GM21723 (cell line): ENCODE measurements at regions not wholly inside any gene's neighbourhood (a gene's known extent, or its start where the extent isn't known, plus 50 kb on each side); places are given as distances from the start of the nearest gene placed in this dataset.

Experiments used
- ATAC-seq: cut with Tn5 transposase; IDR thresholded peaks from one replicate; pipeline ENCODE4 v1.9.1; 2021; ENCODE audit warnings: mild to moderate bottlenecking, moderate library complexity; ENCODE audit not compliant: unreplicated experiment

DNA sequence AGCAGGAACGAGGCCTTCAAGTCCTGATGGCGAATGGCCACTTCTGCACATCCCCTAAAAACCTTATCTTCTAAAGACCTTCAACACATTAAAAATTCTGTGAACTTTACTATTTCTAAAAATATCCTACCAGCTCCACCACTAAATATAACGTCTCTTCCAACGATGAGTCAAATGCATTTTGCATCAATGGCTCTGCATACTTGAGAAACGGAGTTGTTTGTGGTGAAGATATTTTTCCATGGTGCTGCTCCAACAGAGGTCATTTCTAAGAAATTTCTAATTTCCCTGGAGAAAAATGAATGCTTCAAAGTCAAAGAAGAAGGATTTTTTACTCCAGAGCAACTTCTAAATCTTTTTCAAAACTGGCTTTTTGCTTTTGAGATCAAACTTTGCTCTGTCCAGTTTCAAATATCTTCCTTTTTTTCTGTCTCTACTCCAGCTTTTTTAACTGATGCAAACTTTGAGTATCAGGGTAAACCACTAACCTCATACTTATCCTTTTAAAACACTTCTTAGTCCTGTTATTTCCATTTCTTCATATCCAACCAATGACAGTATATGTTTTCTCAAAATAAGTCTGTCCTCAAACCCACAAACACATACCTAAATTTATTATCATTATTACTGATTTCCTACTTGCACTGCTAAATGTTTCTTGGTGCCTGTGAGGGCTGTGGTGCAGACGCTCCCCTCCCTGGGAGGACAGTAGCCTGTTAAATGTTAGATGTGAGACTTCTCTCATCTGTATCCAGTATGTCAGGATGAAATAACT is 258.1 kb downstream of the KLF6 start:
- no peak for ATAC-seq

DNA sequence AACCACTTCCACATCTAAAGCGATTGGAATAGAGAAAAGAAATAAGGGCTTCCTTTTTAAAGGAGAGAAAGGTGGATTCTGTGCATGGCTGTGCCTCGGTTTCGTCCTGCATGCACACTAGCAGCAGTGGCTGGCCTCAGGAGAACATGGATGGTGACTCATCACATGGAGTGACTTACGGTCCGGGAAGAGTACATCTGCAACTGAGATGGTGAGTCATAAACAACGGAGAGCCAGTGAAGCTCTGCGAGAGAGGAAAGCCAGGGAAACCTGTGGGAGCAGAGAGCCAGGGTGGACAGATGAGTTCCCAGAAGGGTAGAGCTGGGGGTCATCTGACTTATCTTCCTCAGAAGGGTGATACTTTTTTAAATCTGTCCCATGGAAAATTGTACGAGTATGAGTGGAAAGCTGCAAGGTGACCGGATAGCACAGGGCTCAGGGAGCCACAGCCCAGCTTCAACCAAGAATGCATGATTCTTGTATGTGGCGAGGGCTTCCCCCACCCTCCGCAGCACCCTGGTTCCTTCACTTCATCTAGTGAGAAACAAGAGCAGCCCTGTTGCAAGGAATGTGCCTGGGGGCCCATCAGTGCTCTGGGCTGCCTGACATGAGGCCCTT is 259.1 kb downstream of the KLF6 start:
- no peak for ATAC-seq

- no peak for ATAC-seq
Observed at GRCh38 chr10:3524086-3524960, 260.7 kb downstream of the KLF6 start.

DNA sequence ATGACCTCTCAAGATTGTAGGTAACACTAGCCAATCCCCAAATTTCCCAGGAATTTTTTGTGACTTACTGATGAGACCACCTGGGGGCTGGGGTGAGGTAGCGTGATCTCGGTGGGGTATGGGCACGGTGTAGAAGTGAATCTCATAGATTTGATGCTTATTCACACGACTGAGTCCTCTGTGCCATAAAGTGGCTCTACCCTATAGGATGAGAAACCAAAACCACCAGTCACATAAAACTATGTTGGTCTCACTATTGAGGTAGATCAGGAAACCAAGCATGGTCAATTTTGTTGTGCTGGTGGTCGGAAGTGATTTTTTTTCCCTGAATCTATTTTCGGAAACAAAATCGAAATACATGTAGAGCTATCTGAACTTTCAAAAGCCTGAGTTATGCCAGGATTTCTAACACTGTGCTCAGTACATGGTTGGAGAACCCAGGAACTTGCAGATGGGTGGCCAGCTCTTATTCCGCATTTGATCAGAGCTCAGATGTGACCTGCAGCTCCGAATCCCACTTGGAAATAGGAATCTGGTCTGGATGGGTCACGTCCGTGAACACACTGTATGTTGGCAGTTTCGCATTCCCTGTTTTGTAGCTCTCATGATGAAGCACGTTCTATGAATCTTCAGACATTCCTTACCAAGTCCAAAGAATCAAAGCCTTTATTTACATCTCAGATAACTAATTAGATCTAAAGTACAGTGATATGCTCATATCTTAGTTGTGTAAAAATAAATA is 261.5 kb downstream of the KLF6 start:
- no peak for ATAC-seq

DNA sequence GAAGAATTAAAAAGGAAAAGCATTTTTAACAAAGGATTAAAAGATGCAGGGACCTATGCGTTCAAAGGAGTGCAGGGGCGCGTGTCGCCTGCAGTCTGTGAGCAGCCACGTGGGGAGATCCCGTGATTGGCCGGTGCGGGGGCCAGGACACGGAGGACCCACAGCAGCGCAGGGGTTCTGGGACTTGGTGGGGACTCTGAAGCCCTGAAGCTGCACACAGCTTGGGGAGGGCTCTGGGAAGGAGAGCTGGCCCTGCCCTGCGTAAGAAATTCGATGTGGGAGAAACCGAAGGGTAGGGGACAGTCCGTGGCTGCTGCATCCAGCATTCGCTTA is 268.1 kb downstream of the KLF6 start:
- no peak for ATAC-seq

DNA sequence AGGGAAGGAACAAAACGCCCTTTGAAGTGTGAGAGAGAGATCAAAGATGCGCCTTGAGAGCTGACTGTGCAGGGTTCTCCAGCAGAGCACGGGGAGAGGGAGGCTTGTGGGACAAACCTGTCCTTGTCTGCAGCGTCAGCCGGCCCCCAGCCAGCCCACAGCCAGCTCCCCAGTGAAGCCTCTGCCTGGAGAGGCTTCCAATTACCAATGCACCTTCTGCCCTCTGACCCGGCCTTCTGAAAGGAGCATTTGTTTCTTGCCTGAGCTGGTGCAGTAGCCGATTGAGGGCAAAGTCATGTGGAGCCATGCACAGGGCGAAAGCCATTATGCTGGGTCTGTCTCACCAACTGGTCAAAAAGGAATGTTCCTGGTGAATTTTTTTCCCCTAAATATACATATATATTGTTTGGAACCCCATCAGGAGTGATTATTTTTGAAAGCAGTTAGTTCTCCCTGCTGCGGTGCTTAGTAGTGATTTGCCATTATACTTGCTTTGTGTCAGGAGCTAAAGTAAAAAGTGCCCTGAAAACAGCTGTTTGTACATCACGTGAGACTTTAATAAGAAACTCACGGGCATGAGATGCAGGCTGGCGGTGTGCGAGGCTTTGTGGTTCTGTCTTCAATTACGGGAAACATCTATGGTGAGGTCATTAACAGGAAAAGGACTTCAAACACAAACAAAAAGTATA is 268.6 kb downstream of the KLF6 start:
- ATAC-seq: no peak

DNA sequence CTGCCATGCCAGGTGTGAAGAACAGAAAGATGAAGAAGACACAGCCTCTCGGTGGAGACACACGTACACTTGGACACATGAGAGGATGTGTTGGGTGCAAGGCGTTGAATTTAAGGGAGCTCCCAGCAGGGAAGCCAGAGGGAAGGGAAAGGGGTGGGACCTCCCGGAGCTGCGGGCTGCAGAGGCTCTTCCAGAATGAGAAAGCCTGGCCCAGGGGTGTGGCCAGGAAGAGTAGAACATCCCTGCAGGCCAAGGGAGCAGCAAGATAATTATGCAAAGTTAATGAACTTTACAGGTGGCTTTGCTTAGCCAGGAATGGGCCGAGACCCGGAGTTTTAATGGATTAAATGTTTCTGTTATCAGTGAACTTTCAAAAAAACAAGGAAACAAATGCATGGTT is 270.3 kb downstream of the KLF6 start:
- no peak for ATAC-seq

DNA sequence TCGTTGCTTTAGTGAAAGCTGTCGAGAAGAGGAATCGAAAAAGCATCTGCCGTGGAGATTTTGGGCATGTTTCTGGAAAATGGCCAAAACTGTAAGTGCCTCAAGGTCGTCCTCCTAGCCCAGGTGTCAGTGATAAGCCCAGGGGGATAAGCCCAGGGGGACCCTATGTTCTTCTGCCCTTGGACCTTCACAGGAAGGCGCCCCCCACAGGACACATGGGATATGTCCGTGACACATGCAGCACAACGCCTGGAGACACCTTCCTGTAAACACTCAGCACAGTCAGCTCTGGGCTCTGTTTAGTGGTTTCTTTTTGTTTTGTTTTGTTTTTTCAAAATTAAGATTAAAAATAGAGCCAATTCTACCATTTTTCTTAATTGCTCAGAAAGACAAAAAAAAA is 272.7 kb downstream of the KLF6 start:
- no peak for ATAC-seq

DNA sequence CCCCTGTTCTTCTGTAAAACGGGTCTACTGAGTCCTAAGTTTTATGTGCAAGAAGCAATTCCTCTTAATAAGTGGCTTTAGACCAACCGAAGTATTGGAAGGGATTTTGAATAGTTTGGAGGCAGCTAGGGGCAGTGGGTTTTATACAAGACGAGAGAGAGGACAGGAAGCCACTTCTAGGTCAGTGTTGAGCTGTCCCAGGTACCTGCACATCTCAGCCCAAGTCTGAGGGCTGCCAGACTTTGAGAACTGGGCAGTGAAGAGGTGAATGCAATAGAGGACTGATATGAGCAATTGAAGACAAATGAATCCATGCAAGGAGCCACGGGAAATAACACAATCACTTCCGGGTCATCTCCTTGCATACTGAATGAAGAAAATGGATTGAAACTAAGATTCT is 273.5 kb downstream of the KLF6 start:
- no peak for ATAC-seq

DNA sequence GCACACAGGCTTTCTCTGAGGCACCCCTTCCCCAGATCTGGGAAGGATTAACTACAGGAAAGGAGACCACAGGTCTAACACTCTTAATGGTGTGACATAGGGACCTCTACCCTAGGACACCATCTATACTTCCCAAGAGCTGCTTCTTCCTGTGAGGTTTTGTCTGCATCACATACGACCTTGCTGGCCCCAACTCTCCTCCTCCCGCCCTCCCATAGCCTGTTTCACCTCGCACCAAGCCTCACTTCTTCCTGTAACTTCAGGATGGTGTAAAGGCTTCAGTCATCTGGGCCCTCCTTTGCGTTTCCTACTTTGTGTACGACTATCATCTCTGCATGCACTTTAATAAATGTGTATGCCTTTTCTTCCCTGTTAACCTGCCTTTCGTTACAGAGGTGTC is 274.3 kb downstream of the KLF6 start:
- ATAC-seq: no peak

DNA sequence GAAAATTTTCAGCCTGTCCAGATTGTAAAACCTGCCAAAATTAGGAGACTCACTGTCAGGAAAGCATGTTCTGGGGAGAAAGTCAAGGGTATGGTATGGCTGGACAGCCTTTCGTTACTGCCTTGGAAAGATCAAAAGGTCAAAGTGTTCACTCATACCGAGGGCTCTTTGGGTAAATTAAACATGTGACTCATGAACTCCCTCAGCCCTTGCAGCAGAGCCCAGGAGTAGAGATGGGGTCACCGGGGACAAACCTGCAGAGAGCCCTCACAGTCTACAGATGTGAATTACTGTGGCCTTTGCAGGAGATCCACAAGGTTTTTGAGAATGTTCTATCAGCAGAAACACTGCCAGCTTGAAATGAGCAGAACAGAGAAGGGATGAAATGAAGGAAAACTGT is 275.7 kb downstream of the KLF6 start:
- ATAC-seq: no peak

- ATAC-seq: no peak
Observed at GRCh38 chr10:3503299-3503698, 281.7 kb downstream of the KLF6 start.

- ATAC-seq: no peak
Observed at GRCh38 chr10:3502673-3503072, 282.3 kb downstream of the KLF6 start.

DNA sequence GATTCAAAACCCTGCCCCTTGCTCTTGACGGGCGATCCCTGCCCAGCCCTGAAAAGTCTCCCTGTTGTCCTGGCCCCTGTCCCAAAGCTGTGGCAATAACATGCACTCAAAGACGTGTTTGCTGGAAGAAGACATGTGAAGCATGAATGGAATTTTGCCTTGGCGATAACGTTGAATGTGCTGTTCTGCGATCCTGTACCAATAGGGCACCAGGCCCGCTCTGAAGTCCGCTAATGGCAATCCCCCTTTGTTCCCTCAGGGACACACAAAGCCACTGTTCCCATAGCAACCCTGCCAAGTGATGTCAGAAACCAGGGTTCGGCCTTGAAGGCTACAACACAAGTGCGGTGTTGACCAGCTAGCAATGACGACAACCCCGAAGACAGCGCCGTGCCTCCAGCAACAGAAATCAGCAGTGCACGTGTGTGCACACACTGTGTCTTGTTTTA is 284.6 kb downstream of the KLF6 start:
- no peak for ATAC-seq

DNA sequence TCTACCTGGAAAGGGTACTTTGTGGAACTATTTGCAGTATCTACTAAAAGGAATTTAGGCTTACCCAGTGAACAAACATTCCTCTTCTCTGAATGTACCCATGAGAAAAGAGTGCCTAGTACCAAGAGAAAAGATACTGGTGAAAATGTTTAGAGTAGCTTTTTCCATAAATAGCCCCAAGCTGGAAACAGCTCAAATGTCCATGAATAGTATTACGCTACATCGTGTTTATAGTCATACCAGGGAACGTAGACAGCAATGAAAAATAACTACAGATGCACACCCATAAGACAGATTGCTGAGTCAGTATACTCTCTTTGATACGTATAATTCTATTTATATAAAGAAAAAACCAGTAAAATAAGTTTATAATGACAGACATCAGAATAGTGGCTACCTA is 285.9 kb downstream of the KLF6 start:
- ATAC-seq: no peak

GRCh38 chr10:3497581-3497980 is 287.4 kb downstream of the KLF6 start:
- no peak for ATAC-seq

DNA sequence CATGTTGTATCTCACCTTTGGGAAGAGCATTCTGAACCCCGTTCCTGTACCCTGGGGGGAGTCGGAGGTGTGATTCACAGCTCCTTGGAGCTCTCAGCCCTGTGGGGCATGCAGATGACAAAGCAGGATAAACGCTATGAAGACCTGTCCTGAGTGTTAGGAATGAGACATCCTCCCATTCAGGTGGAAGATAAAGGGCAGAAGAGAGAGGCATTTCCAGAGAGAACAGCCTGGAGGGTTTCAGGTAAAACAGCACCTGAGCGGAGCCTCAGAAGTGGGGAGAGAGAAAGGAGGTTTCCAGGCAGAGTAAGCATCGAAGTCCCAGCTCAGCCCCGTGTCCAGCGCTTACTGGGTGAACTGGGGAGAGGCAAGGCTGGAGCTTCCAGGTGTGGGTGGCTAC is 288.9 kb downstream of the KLF6 start:
- ATAC-seq: no peak

- ATAC-seq: no peak
Observed at GRCh38 chr10:3495281-3495680, 289.7 kb downstream of the KLF6 start.

GRCh38 chr10:3494838-3495230 is 290.2 kb downstream of the KLF6 start:
- no peak for ATAC-seq

- ATAC-seq: no peak
Observed at GRCh38 chr10:3494131-3494837, 290.7 kb downstream of the KLF6 start.
